ENCODE measurements at regions not wholly inside any gene's neighbourhood (a gene's known extent, or its start where the extent isn't known, plus 50 kb on each side); places are given as distances from the start of the nearest gene placed in this dataset.

DNA sequence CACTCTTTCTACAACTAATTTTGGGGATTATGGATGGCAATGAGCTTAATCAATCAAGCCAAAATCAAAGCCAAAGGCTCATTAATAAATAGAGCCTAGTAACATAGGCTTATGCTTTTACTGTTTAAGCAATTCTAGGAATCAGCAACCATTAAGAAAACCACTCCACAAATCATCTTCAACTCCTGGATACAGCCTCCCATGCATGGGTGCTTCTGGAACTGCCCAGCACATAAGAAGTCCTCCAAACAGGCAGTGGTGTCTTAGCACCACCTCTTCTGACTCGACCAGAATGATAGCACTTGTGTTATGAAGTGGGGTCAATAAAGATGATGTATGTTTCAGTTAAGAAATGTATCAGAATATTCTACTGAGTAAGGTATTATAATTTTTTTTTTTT, 104.4 kb upstream of the SERPINE2 start:
- Histone ChIP-seq H3K9me3 (replicated peaks; ENCODE audit: low read length) (no peaks in the 10 kb centered on the region), H3K36me3 (ENCODE audit: insufficient read depth, low read length) (no peaks in the 10 kb centered on the region), H3K4me2 (ENCODE audit: low read length) (no peak overlapping the region), H3K4me3 (ENCODE audit: low read length) (no peak overlapping the region), H3K27me3 (ENCODE audit: control insufficient read depth, insufficient read depth, low read length) (no peaks in the 10 kb centered on the region), H3K9ac (ENCODE audit: low read depth, low read length) (peak overlapping the region; percentile 66), H3K4me1 (ENCODE audit: control insufficient read depth, insufficient read depth, low read length) (peaks cover 58% of the 10 kb centered on the region)

DNA sequence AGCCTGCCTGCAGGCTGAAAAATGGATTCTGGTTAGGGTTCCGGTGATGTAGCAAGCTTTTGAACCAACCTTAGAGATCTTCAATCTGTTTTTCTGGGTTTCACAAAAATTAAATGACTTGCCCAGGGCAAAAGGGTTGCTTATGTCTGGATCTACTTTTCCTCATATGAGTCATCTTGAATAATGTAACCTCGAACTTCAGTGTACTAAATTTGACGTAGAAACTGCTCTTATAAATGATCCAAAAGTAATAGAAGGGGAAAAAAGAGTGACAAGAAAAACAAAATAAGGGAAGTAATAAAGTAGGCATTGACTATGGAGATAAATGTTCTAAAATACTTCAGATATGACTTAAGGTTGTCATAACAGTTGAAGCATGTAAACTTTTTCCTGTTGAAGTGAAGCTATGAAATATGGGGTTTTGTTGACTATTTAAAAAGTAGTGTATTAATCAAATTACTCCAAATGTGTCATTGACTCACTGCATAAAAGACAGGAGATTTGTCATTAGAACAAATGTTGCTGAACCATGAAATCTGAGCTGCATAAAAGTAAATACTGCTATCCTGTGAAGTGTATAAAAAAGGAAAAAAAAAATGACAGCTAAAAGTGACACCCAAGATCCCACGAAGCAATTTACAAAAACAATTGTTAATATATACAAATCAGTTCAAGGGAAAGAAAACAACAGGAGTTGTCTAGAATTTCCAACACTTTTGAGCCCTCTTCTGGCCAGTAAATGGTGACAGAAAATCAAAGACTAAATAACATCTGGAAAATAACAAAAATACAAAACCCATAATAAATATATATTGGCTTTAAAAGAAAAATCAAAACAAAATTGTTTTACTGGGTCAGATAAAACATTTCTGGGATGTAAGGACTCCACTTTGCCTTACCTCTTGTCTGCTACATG, 103.6 kb upstream of the SERPINE2 start:
- peak overlapping the region; percentile 66 for H3K9ac ChIP-seq (ENCODE audit: low read depth, low read length)
- H3K9me3 ChIP-seq (replicated peaks; ENCODE audit: low read length) = no peaks in the 10 kb centered on the region
- no peaks in the 10 kb centered on the region for H3K27me3 ChIP-seq (ENCODE audit: control insufficient read depth, insufficient read depth, low read length)
- H3K36me3 ChIP-seq (ENCODE audit: insufficient read depth, low read length) = no peaks in the 10 kb centered on the region
- H3K4me1 ChIP-seq (ENCODE audit: control insufficient read depth, insufficient read depth, low read length) = peaks cover 58% of the 10 kb centered on the region
- peak overlapping the region; percentile 46 for H3K4me2 ChIP-seq (ENCODE audit: low read length)
- H3K4me3 ChIP-seq (ENCODE audit: low read length) = no peak overlapping the region

DNA sequence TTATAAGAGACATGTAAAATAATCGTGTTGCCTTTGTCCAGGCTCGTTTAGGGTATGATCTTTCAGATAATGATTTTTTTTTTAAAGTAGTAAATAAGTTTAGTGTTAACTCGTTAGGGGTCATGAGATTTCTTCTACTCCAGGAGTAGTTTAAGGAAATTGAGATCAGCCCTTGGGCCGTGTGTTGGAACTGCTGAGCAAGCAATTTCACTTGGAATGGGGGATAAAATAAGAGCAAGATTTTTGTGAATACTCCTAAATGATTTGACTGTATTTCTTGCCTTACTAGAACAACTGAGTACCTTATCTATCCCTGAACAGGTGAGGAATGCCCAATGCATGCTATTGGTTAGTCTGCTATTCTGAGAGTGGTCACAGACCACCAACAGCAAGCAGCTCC, 102.2 kb upstream of the SERPINE2 start:
- no peak overlapping the region for H3K4me2 ChIP-seq (ENCODE audit: low read length)
- H3K9ac ChIP-seq (ENCODE audit: low read depth, low read length) = no peak overlapping the region
- no peaks in the 10 kb centered on the region for H3K36me3 ChIP-seq (ENCODE audit: insufficient read depth, low read length)
- H3K9me3 ChIP-seq (replicated peaks; ENCODE audit: low read length) = no peaks in the 10 kb centered on the region
- no peak overlapping the region for H3K4me3 ChIP-seq (ENCODE audit: low read length)
- no peaks in the 10 kb centered on the region for H3K27me3 ChIP-seq (ENCODE audit: control insufficient read depth, insufficient read depth, low read length)
- peaks cover 45% of the 10 kb centered on the region for H3K4me1 ChIP-seq (ENCODE audit: control insufficient read depth, insufficient read depth, low read length)

DNA sequence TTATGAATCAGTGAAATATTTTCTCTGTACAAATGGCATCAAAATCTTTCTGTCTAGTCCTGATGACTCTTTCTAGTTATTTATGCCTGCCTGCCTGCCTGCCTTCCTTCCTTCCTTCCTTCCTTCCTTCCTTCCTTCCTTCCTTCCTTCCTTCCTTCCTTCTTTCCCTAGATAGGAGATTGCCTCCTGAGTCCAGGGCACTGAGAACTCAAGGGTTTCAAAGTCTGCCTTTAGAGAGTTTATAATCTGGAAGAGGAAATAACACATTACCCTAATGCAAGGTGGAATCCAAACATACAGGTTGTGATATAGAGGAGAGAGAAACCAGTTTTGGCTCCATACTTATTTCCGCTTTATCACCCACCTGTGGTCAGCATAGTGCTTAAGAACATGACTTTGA, 98.1 kb upstream of the SERPINE2 start:
- Histone ChIP-seq H3K4me3 (ENCODE audit: low read length) (no peak overlapping the region), H3K4me1 (ENCODE audit: control insufficient read depth, insufficient read depth, low read length) (peaks cover 8% of the 10 kb centered on the region), H3K4me2 (ENCODE audit: low read length) (no peak overlapping the region), H3K9me3 (replicated peaks; ENCODE audit: low read length) (no peaks in the 10 kb centered on the region), H3K9ac (ENCODE audit: low read depth, low read length) (no peak overlapping the region), H3K36me3 (ENCODE audit: insufficient read depth, low read length) (no peaks in the 10 kb centered on the region), H3K27me3 (ENCODE audit: control insufficient read depth, insufficient read depth, low read length) (no peaks in the 10 kb centered on the region)

DNA sequence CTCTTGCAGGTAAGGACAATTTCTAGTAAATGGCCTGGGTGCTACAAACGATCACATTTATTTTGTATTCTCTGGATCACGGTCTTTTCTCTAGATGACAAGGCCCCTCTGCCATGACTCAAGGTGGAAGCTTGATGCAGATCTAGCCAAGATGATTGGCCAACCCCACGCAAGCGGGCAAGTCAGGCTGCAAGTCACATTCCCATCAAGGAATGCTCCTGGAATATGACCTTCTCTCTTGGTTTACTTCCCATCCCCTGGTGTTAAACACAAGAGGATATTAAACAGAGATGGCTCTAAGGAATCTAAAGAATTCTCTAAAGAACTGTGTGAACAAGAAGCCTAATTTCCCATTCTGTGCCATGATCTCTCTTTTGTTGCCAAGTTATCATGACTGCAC, 97.3 kb upstream of the SERPINE2 start:
- no peaks in the 10 kb centered on the region for H3K9me3 ChIP-seq (replicated peaks; ENCODE audit: low read length)
- H3K36me3 ChIP-seq (ENCODE audit: insufficient read depth, low read length) = no peaks in the 10 kb centered on the region
- no peaks in the 10 kb centered on the region for H3K27me3 ChIP-seq (ENCODE audit: control insufficient read depth, insufficient read depth, low read length)
- H3K4me3 ChIP-seq (ENCODE audit: low read length) = no peak overlapping the region
- H3K4me2 ChIP-seq (ENCODE audit: low read length) = no peak overlapping the region
- H3K4me1 ChIP-seq (ENCODE audit: control insufficient read depth, insufficient read depth, low read length) = peaks cover under 1% of the 10 kb centered on the region
- H3K9ac ChIP-seq (ENCODE audit: low read depth, low read length) = no peak overlapping the region

DNA sequence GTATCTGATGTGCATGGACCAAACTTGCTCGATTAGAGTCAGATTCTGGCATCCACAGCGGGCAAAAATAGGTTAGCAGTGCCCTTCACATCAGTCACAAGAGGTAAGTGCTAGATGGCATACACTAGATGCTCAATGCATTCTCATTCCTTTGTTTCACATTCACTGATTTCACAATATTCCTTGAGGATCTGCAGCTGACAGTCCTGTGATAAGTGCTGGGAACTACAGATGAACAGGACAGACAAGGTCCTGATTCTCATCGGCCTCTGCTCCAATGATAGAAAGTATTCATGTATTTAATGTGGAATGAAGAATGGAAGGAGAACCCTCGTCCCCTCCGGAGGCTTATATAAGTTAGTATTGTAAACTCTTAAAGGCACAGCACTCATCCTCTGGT, 96.8 kb upstream of the SERPINE2 start:
- no peaks in the 10 kb centered on the region for H3K4me1 ChIP-seq (ENCODE audit: control insufficient read depth, insufficient read depth, low read length)
- no peaks in the 10 kb centered on the region for H3K27me3 ChIP-seq (ENCODE audit: control insufficient read depth, insufficient read depth, low read length)

DNA sequence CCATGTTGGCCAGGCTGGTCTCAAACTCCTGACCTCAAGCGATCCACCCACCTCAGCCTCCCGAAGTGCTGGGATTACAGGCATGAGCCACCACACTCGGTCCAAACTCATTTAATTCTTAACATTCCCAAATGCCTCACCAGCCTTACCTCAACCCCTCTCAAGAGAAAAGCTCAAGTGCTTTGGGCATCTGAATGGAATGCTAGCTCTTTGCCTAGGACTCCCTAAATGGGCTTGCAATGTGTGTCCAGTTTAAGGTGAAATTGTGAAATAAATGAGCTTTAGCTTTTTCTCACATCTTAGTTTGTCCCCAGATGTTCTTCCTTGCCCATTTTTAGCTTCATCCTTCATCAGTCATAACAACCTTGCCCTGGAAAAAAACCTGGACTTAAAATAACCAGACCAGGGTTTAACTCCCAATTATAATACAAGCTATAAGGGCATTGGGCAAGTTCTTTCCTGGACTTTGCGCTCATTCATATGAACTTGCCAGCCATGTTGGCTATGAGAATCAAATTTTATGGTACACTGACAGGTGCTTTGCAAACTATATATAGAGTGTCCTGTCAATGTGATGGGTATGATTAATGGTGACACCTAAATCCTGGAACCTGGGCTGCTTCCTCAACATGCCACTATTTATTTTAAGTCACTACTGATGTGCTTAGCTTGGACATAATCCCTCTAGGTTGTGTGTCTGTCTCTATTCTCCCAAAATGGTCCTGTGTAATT, 95.1 kb upstream of the SERPINE2 start:
- Histone ChIP-seq H3K9ac (ENCODE audit: low read depth, low read length) (no peak overlapping the region), H3K9me3 (replicated peaks; ENCODE audit: low read length) (no peaks in the 10 kb centered on the region), H3K4me3 (ENCODE audit: low read length) (no peak overlapping the region), H3K36me3 (ENCODE audit: insufficient read depth, low read length) (no peaks in the 10 kb centered on the region), H3K4me2 (ENCODE audit: low read length) (no peak overlapping the region), H3K4me1 (ENCODE audit: control insufficient read depth, insufficient read depth, low read length) (no peaks in the 10 kb centered on the region), H3K27me3 (ENCODE audit: control insufficient read depth, insufficient read depth, low read length) (no peaks in the 10 kb centered on the region)

More for the DNA sequence above, 96.8 kb upstream of the SERPINE2 start:
- Histone ChIP-seq H3K36me3 (ENCODE audit: insufficient read depth, low read length) (no peaks in the 10 kb centered on the region), H3K9me3 (replicated peaks; ENCODE audit: low read length) (no peaks in the 10 kb centered on the region), H3K9ac (ENCODE audit: low read depth, low read length) (no peak overlapping the region), H3K4me2 (ENCODE audit: low read length) (no peak overlapping the region), H3K4me3 (ENCODE audit: low read length) (no peak overlapping the region)

DNA sequence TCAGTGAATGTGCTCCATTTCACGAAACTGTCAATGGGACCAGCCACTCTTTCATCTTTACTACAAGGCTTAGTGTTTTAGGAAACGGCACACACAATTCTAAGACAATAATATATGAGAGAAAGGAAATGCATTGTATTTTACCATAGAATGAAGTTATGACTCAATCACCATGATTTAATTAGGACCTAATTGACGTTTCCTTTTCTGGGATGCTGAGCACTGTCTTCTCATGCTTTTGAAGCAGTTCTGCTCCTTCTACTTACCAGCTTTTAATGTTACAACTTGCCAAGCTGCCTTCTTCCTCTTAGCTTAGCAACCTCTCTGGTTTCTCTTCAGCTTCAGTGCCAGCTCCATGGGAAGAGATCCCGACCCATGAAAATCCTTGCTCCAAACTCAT, 94.3 kb upstream of the SERPINE2 start:
- no peak overlapping the region for H3K9ac ChIP-seq (ENCODE audit: low read depth, low read length)
- H3K4me3 ChIP-seq (ENCODE audit: low read length) = no peak overlapping the region
- peaks cover 2% of the 10 kb centered on the region for H3K4me1 ChIP-seq (ENCODE audit: control insufficient read depth, insufficient read depth, low read length)
- no peak overlapping the region for H3K4me2 ChIP-seq (ENCODE audit: low read length)
- no peaks in the 10 kb centered on the region for H3K36me3 ChIP-seq (ENCODE audit: insufficient read depth, low read length)
- H3K9me3 ChIP-seq (replicated peaks; ENCODE audit: low read length) = no peaks in the 10 kb centered on the region
- no peaks in the 10 kb centered on the region for H3K27me3 ChIP-seq (ENCODE audit: control insufficient read depth, insufficient read depth, low read length)

DNA sequence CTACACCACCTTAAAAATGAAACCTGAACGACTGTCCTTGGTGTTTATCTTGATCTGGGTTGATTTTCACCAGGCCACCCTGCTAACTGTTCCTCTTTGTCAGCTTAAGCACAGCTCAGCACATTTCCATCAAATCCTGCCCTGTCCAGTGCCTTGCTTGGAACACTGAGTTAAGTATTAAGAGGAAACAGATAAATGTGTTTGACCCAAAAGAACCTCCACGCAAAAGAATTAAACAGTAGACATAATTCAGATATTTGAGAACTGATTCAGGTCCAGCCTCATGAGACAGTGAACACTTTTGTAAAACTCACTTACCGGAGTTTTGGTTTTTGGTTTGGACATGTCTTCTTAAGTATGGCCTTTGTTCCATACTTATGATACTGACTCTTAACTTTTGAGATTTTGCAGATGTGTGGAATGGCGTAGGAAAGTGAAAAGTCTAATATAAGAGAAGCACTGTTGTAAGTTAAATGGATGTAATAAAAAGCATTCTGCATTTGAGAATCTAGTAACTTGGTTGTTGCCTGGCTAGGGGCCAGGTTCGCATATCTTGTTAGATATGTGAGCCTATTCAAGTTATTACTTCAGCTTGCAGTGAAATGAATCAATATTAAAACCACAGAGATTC, 88.9 kb upstream of the SERPINE2 start:
- Histone ChIP-seq H3K4me1 (ENCODE audit: control insufficient read depth, insufficient read depth, low read length) (peaks cover 13% of the 10 kb centered on the region), H3K9ac (ENCODE audit: low read depth, low read length) (no peak overlapping the region), H3K4me2 (ENCODE audit: low read length) (no peak overlapping the region), H3K9me3 (replicated peaks; ENCODE audit: low read length) (no peaks in the 10 kb centered on the region), H3K4me3 (ENCODE audit: low read length) (no peak overlapping the region), H3K27me3 (ENCODE audit: control insufficient read depth, insufficient read depth, low read length) (no peaks in the 10 kb centered on the region), H3K36me3 (ENCODE audit: insufficient read depth, low read length) (no peaks in the 10 kb centered on the region)

DNA sequence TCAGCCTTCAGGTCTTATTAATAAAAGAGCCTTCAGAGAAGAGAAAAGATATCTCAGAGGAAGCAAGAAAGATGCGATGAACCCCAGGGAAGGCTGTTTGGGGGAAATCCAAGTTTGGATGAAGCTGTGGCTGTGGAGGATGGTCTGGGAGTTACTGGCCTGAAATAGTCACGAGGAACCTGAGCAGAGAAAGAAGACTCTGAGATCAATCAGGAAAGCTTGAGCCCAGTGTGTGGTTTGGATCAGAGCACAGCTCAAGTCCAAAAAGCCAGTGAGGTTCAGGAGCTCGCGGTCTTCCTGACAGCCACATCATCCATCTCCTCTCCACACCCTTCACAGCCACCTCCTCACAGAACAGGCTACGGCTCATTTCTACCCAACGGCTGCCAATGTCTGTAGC, 87.4 kb upstream of the SERPINE2 start:
- no peak overlapping the region for H3K9ac ChIP-seq (ENCODE audit: low read depth, low read length)
- H3K36me3 ChIP-seq (ENCODE audit: insufficient read depth, low read length) = no peaks in the 10 kb centered on the region
- no peaks in the 10 kb centered on the region for H3K27me3 ChIP-seq (ENCODE audit: control insufficient read depth, insufficient read depth, low read length)
- H3K4me1 ChIP-seq (ENCODE audit: control insufficient read depth, insufficient read depth, low read length) = peaks cover 24% of the 10 kb centered on the region
- H3K9me3 ChIP-seq (replicated peaks; ENCODE audit: low read length) = no peaks in the 10 kb centered on the region
- no peak overlapping the region for H3K4me3 ChIP-seq (ENCODE audit: low read length)
- H3K4me2 ChIP-seq (ENCODE audit: low read length) = no peak overlapping the region

DNA sequence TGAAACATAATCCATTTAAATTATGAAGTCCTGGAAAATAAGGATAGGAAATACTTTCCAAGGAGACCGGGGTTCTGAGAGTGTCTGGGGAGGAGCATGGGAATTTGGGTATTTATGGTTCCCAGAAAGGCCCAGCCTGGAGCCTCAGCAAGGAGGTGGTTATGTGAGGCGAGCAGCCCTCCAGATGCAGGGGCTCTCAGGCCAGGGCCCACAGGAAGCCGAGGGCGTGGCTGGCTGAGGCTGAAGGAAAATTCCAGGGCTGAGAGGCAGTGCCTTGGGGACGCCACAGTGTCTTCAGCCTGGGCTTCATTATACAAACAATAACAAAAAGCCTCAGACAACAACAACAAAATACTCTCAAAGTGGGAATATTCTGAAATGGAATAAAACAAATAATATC, 86.9 kb upstream of the SERPINE2 start:
- Histone ChIP-seq H3K27me3 (ENCODE audit: control insufficient read depth, insufficient read depth, low read length) (no peaks in the 10 kb centered on the region), H3K9me3 (replicated peaks; ENCODE audit: low read length) (no peaks in the 10 kb centered on the region), H3K9ac (ENCODE audit: low read depth, low read length) (no peak overlapping the region), H3K4me1 (ENCODE audit: control insufficient read depth, insufficient read depth, low read length) (peaks cover 26% of the 10 kb centered on the region), H3K4me2 (ENCODE audit: low read length) (no peak overlapping the region), H3K4me3 (ENCODE audit: low read length) (no peak overlapping the region), H3K36me3 (ENCODE audit: insufficient read depth, low read length) (no peaks in the 10 kb centered on the region)
